Erythroblast (primary cell): ENCODE measurements at regions not wholly inside any gene's neighbourhood (a gene's known extent, or its start where the extent isn't known, plus 50 kb on each side); places are given as distances from the start of the nearest gene placed in this dataset.

Source experiments
- GATA1 ChIP-seq: IDR thresholded peaks from 2 replicates; pipeline ENCODE4 v1.6.1; 2011; ENCODE audit warnings: low read depth, mild to moderate bottlenecking, control low read depth, low read length, moderate library complexity
- POLR2A ChIP-seq: IDR thresholded peaks from 2 replicates; pipeline ENCODE4 v1.6.1; 2011; ENCODE audit warnings: mild to moderate bottlenecking, low read length

DNA sequence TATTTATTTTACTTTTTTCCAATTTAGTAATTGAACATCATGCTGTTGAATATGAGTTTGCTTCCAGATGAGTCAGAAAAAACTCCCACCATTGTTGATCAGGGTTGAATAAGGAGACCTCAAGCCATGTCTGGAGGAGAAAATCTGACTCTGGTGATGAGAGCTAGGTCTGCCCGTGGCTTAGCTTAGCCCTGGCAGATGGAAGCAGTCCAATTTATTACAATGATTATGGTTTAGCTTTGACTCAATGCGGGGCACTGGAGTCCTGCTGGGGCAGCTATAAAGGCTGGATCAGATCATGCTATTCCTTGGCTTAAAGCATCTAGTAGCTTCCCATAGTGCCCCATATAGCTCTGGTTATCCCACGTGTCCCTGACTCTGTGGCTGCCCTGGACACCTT lies 506.5 kb downstream of the MN1 start:
- no peak for TF ChIP-seq POLR2A
- no peak for TF ChIP-seq GATA1
